ENCODE measurements at regions not wholly inside any gene's neighbourhood (a gene's known extent, or its start where the extent isn't known, plus 50 kb on each side); places are given as distances from the start of the nearest gene placed in this dataset.

DNA sequence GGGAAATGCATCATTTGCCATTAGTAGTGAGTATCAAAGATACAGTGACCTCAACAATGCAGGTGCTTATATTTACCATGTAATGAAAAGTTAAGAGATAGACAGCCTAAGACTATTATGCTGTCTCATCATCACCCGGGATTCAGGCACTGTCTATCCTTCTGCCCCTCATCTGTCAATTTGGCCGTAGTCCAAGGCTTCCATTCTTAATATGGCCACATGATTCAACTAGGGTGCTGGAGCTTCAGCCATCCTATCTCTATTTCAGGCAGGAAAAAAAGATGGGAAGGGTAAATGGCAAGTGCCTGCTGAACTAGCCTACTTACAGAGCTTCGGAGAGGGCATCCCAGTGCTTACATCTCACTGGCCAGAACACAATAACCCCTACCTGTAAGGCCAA lies 196.7 kb upstream of the LNX1 start:
- Mint-ChIP-seq H3K36me3 (no peaks in the 10 kb centered on the region), H3K27ac (no peak overlapping the region), H3K27me3 (peaks cover 10% of the 10 kb centered on the region), H3K9me3 (no peaks in the 10 kb centered on the region), H3K4me1 (ENCODE audit: unreplicated experiment) (no peaks in the 10 kb centered on the region), H3K4me3 (no peak overlapping the region)
- TF ChIP-seq, protein P1, sequence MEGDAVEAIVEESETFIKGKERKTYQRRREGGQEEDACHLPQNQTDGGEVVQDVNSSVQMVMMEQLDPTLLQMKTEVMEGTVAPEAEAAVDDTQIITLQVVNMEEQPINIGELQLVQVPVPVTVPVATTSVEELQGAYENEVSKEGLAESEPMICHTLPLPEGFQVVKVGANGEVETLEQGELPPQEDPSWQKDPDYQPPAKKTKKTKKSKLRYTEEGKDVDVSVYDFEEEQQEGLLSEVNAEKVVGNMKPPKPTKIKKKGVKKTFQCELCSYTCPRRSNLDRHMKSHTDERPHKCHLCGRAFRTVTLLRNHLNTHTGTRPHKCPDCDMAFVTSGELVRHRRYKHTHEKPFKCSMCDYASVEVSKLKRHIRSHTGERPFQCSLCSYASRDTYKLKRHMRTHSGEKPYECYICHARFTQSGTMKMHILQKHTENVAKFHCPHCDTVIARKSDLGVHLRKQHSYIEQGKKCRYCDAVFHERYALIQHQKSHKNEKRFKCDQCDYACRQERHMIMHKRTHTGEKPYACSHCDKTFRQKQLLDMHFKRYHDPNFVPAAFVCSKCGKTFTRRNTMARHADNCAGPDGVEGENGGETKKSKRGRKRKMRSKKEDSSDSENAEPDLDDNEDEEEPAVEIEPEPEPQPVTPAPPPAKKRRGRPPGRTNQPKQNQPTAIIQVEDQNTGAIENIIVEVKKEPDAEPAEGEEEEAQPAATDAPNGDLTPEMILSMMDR (conservative IDR thresholded peaks at IDR 0.05), result no peak
- no peak for DNase-seq (ENCODE audit: extremely low spot score, unreplicated experiment)

DNA sequence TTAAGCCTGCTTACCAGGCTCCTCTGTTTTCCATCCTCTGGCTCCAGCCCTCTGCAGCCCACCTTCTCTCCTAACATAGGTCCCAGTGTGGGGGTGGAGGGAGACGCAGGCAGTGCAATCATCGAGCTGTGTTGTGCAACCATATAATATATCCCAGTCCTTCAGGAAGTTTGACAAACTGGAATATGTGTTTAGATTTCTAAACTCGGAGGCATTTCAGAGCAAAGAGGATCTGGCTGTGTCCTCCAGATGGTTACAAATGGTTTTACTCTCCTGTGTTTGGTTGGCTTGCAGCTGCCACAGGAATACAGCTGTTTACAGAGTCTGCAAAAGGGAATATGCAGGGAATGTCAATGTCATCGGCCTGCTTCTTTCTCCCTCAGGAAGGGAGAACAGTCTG lies 195.3 kb upstream of the LNX1 start:
- Mint-ChIP-seq H3K9me3 (no peaks in the 10 kb centered on the region), H3K36me3 (no peaks in the 10 kb centered on the region), H3K27me3 (peaks cover 12% of the 10 kb centered on the region), H3K4me3 (no peak overlapping the region), H3K4me1 (ENCODE audit: unreplicated experiment) (peaks cover 10% of the 10 kb centered on the region), H3K27ac (no peak overlapping the region)
- DNase-seq (ENCODE audit: extremely low spot score, unreplicated experiment), result no peak
- TF ChIP-seq, protein P1 (conservative IDR thresholded peaks at IDR 0.05), result no peak

DNA sequence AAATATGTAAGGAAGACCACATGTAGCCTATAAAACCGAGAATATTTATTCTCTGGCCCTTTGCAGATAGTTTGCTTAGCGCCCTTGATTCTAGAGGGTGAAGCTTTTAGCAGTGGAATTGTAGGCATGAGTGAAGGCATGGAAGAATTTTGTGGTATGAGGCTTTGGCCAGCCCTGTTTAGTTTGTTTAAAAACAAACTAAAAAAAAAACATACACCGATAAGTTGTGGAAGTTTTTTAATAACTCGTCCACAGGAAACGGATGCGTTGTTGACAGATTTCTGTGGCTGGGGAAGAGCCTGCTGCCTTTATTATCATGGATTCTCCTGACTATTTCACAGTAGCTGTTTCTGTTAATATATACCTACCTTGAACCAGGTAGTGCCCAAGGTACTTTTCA lies 194.7 kb upstream of the LNX1 start:
- Mint-ChIP-seq H3K27ac (no peak overlapping the region), H3K36me3 (no peaks in the 10 kb centered on the region), H3K4me1 (ENCODE audit: unreplicated experiment) (peaks cover 10% of the 10 kb centered on the region), H3K27me3 (peaks cover 7% of the 10 kb centered on the region), H3K4me3 (no peak overlapping the region), H3K9me3 (no peaks in the 10 kb centered on the region)
- TF ChIP-seq, protein P1 (conservative IDR thresholded peaks at IDR 0.05), result no peak
- no peak for DNase-seq (ENCODE audit: extremely low spot score, unreplicated experiment)

DNA sequence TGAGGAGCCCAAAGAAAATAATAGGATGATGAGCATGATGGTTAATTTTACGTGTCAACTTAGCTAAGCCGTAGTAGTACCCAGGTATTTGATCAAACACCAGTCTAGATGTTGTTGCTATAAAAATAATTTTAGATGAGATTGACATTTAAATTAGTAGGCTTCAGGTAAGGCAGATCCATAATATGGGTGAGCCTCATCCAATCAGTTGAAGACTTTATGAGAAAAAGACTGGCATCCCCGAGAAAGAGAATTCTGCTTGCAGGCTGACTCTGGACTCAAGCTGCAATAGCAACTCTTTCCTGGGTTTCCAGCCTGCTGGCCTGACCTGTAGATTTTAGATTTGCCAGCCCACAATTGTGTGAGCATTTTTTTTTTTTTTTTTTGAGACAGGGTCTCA lies 192.8 kb upstream of the LNX1 start:
- peaks cover 10% of the 10 kb centered on the region for H3K4me1 Mint-ChIP-seq (ENCODE audit: unreplicated experiment)
- H3K27me3 Mint-ChIP-seq, result peaks cover 7% of the 10 kb centered on the region
- H3K36me3 Mint-ChIP-seq, result no peaks in the 10 kb centered on the region
- no peak for DNase-seq (ENCODE audit: extremely low spot score, unreplicated experiment)
- TF ChIP-seq, protein P1 (conservative IDR thresholded peaks at IDR 0.05), result no peak
- no peak overlapping the region for H3K4me3 Mint-ChIP-seq
- H3K27ac Mint-ChIP-seq, result no peak overlapping the region
- H3K9me3 Mint-ChIP-seq, result no peaks in the 10 kb centered on the region

DNA sequence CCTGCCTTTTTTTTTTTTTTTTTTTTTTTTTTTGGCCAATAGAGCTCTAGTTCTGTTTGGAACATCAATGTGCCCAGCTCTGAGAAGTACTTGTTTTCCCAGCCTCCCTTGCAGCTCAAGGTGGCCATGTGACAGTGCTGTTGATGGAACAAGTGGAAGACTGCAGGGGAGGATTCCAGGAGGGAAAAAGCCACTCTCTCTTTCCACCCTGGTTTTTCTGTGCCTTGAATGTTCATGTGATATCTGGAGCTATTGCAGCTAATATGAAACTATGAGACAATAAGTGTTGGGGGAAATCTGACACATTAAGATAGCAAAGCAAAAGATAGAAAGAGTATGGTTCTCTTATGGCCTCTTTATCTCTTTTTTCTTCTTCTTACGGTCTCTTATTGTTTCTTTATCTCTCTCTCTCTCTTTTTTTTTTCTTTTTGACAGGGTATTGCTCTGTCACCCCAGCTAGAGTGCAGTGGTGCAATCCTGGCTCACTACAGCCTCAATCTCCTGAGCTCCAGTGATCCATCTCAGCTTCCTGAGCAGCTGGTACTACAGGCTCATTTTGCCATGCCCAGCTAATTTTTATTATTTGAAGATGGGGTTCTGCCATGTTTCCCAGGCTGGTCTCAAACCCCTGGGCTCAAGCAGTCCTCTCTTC lies 192.0 kb upstream of the LNX1 start:
- peaks cover 9% of the 10 kb centered on the region for H3K27me3 Mint-ChIP-seq
- peaks cover 10% of the 10 kb centered on the region for H3K4me1 Mint-ChIP-seq (ENCODE audit: unreplicated experiment)

More for the DNA sequence above, 192.0 kb upstream of the LNX1 start:
- Mint-ChIP-seq H3K4me3 (no peak overlapping the region), H3K36me3 (no peaks in the 10 kb centered on the region), H3K9me3 (no peaks in the 10 kb centered on the region), H3K27ac (no peak overlapping the region)
- DNase-seq (ENCODE audit: extremely low spot score, unreplicated experiment), result no peak
- TF ChIP-seq, protein P1 (conservative IDR thresholded peaks at IDR 0.05), result no peak
